PC-3 (cell line): ENCODE measurements at regions not wholly inside any gene's neighbourhood (a gene's known extent, or its start where the extent isn't known, plus 50 kb on each side); places are given as distances from the start of the nearest gene placed in this dataset.

Experiments used
- ATAC-seq: fragments of 200-7000 bp; cut with Tn5 transposase; 2 replicates; pipeline ENCODE4 v1.9.1; 2020; ENCODE audit warnings: mild to moderate bottlenecking, moderate library complexity
- BruUV-seq: library from RNA; stranded (reverse); fragments of 400-500 nt; replicated peaks from 2 replicates; lab custom pipeline; 2021; lab: Mats Ljungman, UMichigan
- CTCF ChIA-PET: fragments of 300-600 bp; sonication (Branson Sonifier 250); formaldehyde crosslinking; loops from one replicate; lab custom pipeline; 2022; ENCODE audit warnings: antibody characterized with exemption; lab: Charles Lee
- POLR2A ChIA-PET: fragments of 300-600 bp; sonication (Branson Sonifier 250); formaldehyde crosslinking; loops from one replicate; lab custom pipeline; 2022; ENCODE audit warnings: antibody characterized with exemption; ENCODE audit not compliant: unreplicated experiment; lab: Charles Lee
- DNase-seq: peaks from one replicate; pipeline ENCODE4 v3.0.0-alpha.2; 2015
- H2AFZ ChIP-seq: fragments of 300-600 bp; sonication (generic); 2 replicates; pipeline ENCODE4 v1.6.0; 2016; ENCODE audit warnings: antibody characterized with exemption, low read length
- H3F3A ChIP-seq: fragments of 300-600 bp; sonication (generic); one replicate; pipeline ENCODE4 v1.6.0; 2017; ENCODE audit warnings: antibody characterized with exemption, low read length, control low read depth, mild to moderate bottlenecking; ENCODE audit not compliant: unreplicated experiment
- H3K27ac ChIP-seq: fragments of 300-600 bp; sonication (generic); 2 replicates; pipeline ENCODE4 v1.5.1; 2016; ENCODE audit warnings: mild to moderate bottlenecking, low read length
- H3K27me3 ChIP-seq: fragments of 300-600 bp; sonication (generic); 2 replicates; pipeline ENCODE4 v1.6.1; 2016; ENCODE audit warnings: low read length, mixed read lengths
- H3K36me3 ChIP-seq: fragments of 300-600 bp; sonication (generic); 2 replicates; pipeline ENCODE4 v1.6.1; 2016; ENCODE audit warnings: low read depth, mixed run types, low read length, mixed read lengths
- H3K4me1 ChIP-seq: fragments of 300-600 bp; sonication (generic); 2 replicates; pipeline ENCODE4 v1.5.1; 2016; ENCODE audit warnings: low read length; ENCODE audit not compliant: insufficient read depth
- H3K4me2 ChIP-seq: fragments of 300-600 bp; sonication (generic); 2 replicates; pipeline ENCODE4 v1.6.0; 2016; ENCODE audit warnings: low read length
- H3K4me3 ChIP-seq: fragments of 300-600 bp; sonication (generic); 2 replicates; pipeline ENCODE4 v1.5.1; 2016; ENCODE audit warnings: mild to moderate bottlenecking, low read length, mixed read lengths
- H3K79me2 ChIP-seq: fragments of 300-600 bp; sonication (generic); 2 replicates; pipeline ENCODE4 v1.6.1; 2017; ENCODE audit warnings: low read length, mixed read lengths
- H3K9ac ChIP-seq: fragments of 300-600 bp; sonication (generic); 2 replicates; pipeline ENCODE4 v1.6.0; 2016; ENCODE audit warnings: mild to moderate bottlenecking, low read length
- H3K9me2 ChIP-seq: fragments of 300-600 bp; sonication (generic); replicated peaks from 2 replicates; pipeline ENCODE4 v1.6.1; 2016; ENCODE audit warnings: mixed run types, low read length, mixed read lengths
- H3K9me3 ChIP-seq: fragments of 300-600 bp; sonication (generic); 2 replicates; pipeline ENCODE4 v1.6.1; 2016; ENCODE audit warnings: low read length, mixed read lengths
- H4K20me1 ChIP-seq: fragments of 300-600 bp; sonication (generic); 2 replicates; pipeline ENCODE4 v1.6.1; 2016; ENCODE audit warnings: low read length, mixed read lengths
- CTCF ChIP-seq: fragments of 300-600 bp; sonication (generic); conservative IDR thresholded peaks from 2 replicates; pipeline ENCODE4 v1.5.1; 2017; ENCODE audit warnings: antibody characterized with exemption, low read depth, mild to moderate bottlenecking, low read length
- EZH2 ChIP-seq: fragments of 300-600 bp; sonication (generic); IDR thresholded peaks from one replicate; pipeline ENCODE4 v1.6.1; 2017; ENCODE audit warnings: antibody characterized with exemption, mild to moderate bottlenecking, low read length; ENCODE audit not compliant: unreplicated experiment
- EZH2phosphoT487 ChIP-seq: fragments of 300-600 bp; sonication (generic); IDR thresholded peaks from 2 replicates; pipeline ENCODE4 v1.6.1; 2018; ENCODE audit warnings: mild to moderate bottlenecking, antibody characterized with exemption, low read length, borderline replicate concordance
- intact Hi-C: fragments of 100-400 bp; cut with micrococcal nuclease; formaldehyde crosslinking; loops from 2 replicates; pipeline ENCODE4 v1.9.0; 2023

DNA sequence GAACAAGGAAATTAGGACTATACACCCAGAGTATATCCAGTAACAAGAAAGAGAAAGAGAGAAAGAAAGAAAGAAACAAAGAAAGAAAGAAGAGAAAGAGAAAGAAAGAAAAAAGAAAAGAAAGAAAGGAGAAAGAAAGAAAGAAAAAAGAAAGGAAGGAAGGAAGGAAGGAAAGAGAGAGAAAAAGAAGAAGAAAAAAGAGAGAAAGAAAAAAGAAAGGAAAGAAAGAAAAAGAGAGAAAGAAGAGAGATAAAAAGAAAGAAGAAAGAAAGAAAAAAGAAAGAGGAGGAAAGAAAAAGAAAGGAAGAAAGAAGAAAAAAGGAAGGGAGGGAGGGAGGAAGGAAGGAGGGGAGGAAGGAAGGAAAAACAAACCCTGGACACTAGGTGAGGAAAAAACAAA, 981.8 kb downstream of the TBC1D32 start:
- Histone ChIP-seq H3K27ac (no peak overlapping the region), H3K4me2 (no peak overlapping the region), H3K79me2 (no peaks in the 10 kb centered on the region), H3K36me3 (no peaks in the 10 kb centered on the region), H4K20me1 (no peaks in the 10 kb centered on the region), H3K9ac (no peak overlapping the region), H2AFZ (no peak overlapping the region), H3K9me3 (no peaks in the 10 kb centered on the region), H3F3A (no peaks in the 10 kb centered on the region), H3K9me2 (no peaks in the 10 kb centered on the region), H3K4me1 (peaks cover 8% of the 10 kb centered on the region), H3K4me3 (no peak overlapping the region), H3K27me3 (no peaks in the 10 kb centered on the region)
- intact Hi-C loops: no loop called here
- POLR2A ChIA-PET: no interaction called here
- no TSS peak for BruUV-seq
- CTCF ChIA-PET: no interaction called here
- TF ChIP-seq EZH2 (no peak), CTCF (no peak), EZH2phosphoT487 (no peak)
- ATAC-seq (no peak), DNase-seq (no peak)

DNA sequence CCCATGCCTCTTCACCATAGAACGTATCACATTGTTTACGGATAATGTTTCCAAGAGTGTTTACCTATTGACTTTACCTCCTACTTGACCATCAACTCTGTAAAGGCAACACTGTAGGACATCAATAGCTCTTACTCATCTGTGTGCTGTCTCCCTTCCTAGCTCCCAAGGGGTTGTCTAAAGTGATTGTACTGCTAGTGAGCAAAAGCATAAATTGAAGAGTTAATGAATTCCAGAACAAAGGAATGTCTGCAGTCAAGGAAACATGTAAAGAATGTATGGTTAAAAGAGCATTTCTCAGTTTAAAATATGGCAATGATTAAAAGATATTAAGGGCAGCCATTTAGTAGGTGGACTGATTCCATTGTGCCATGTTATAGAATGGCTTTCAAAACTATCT, 985.4 kb downstream of the TBC1D32 start:
- no peak overlapping the region for H3K9ac ChIP-seq
- H2AFZ ChIP-seq: no peak overlapping the region
- H4K20me1 ChIP-seq: no peaks in the 10 kb centered on the region
- ChIA-PET CTCF (no interaction called here), POLR2A (no interaction called here)
- peaks cover 3% of the 10 kb centered on the region for H3K4me1 ChIP-seq
- no peak for ATAC-seq
- H3F3A ChIP-seq: no peaks in the 10 kb centered on the region
- DNase-seq: no peak
- no peaks in the 10 kb centered on the region for H3K9me3 ChIP-seq
- intact Hi-C loops: no loop called here
- no peaks in the 10 kb centered on the region for H3K27me3 ChIP-seq
- no peaks in the 10 kb centered on the region for H3K36me3 ChIP-seq
- H3K4me2 ChIP-seq: no peak overlapping the region
- no peaks in the 10 kb centered on the region for H3K9me2 ChIP-seq
- H3K4me3 ChIP-seq: no peak overlapping the region
- TF ChIP-seq CTCF (no peak), EZH2 (no peak), EZH2phosphoT487 (no peak)
- BruUV-seq: no TSS peak
- H3K27ac ChIP-seq: no peak overlapping the region
- no peaks in the 10 kb centered on the region for H3K79me2 ChIP-seq

GRCh38 chr6:120328521-120328920, 979.0 kb upstream of the MAN1A1 start:
- TF ChIP-seq EZH2phosphoT487 (no peak), EZH2 (no peak), CTCF (no peak)
- no peak overlapping the region for H2AFZ ChIP-seq
- POLR2A ChIA-PET: no interaction called here
- no TSS peak for BruUV-seq
- ATAC-seq: no peak
- no peak for DNase-seq
- H3K79me2 ChIP-seq: no peaks in the 10 kb centered on the region
- intact Hi-C loops: no loop called here
- H3K27ac ChIP-seq: no peak overlapping the region
- H4K20me1 ChIP-seq: no peaks in the 10 kb centered on the region
- H3K9ac ChIP-seq: no peak overlapping the region
- H3K4me2 ChIP-seq: no peak overlapping the region
- H3K9me3 ChIP-seq: no peaks in the 10 kb centered on the region
- CTCF ChIA-PET: no interaction called here
- no peaks in the 10 kb centered on the region for H3K27me3 ChIP-seq
- H3F3A ChIP-seq: no peaks in the 10 kb centered on the region
- no peaks in the 10 kb centered on the region for H3K9me2 ChIP-seq
- H3K4me3 ChIP-seq: no peak overlapping the region
- H3K4me1 ChIP-seq: no peaks in the 10 kb centered on the region
- no peaks in the 10 kb centered on the region for H3K36me3 ChIP-seq
